Erythroblast (primary cell): ENCODE measurements at regions not wholly inside any gene's neighbourhood (a gene's known extent, or its start where the extent isn't known, plus 50 kb on each side); places are given as distances from the start of the nearest gene placed in this dataset.
A peak's percentile ranks its signal among the peaks of the same experiment; 100 is the strongest.
"Not testable (repeated sequence)": the region's sequence is repeated elsewhere in the genome, so short reads cannot be mapped to it uniquely, and the experiment has no call there.

Experiments
- DNase-seq, 2 experiments: peaks; one replicate each; lab custom pipeline; 2025; lab: John Stamatoyannopoulos, UW
- GATA1 ChIP-seq: IDR thresholded peaks from 2 replicates; pipeline ENCODE4 v1.6.1; 2011; ENCODE audit warnings: low read depth, mild to moderate bottlenecking, control low read depth, low read length, moderate library complexity
- POLR2A ChIP-seq: IDR thresholded peaks from 2 replicates; pipeline ENCODE4 v1.6.1; 2011; ENCODE audit warnings: mild to moderate bottlenecking, low read length

DNA sequence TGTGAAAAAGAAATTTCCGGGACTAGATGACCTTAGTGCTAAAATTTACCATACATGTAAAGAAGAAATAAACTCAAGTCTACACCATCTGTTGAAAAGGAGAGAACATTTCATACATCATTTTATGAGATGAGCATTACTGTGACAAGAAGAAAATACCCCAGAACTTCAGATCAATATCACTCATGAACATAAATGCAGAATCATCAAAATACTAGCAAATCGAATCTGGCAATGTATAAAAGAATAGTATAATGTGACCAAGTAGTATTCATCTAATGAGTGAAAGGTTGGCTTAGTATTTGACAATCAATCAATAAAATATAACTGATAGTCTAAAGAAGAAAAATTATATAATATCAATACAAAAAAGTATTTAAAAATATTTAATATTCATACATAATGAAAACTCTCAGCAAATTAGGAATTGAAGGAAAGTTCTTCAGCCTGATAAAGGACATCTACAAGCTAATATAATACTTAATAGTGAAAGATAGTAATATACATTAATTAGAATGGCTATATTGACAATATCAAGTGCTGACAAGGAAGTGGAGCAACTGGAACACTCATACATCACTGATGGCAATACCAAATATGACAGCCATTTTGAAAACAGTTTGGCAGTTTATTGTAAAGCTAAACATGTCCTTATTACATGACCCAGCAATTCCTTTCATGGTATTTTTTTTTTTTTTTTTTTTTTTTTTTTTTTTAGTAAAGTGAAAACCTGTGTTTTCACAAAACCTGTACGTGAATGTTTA is 231.4 kb upstream of the ZEB2 start:
- no peak for DNase-seq
- no peak for TF ChIP-seq POLR2A
- no peak for TF ChIP-seq GATA1

DNA sequence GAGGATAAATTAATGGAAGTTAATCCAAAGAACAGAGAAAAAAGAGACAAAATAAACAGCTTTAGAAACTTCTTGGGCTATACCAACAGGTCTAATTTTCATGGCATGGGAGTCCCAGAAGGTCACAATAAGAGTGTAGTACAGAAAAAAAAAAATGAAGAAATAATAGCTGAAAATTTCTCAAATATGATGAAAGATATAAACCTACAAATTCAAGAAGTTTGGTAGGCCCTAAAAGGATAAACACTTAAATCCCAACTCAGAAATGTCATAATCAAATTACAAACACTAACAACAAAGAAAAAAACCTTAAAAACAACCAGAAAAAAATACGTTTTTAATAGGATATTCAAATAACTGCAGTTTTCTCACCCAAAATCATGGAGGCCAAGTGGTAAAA is 229.3 kb upstream of the ZEB2 start:
- TF ChIP-seq GATA1 (no peak), POLR2A (no peak)
- no peak for DNase-seq

DNA sequence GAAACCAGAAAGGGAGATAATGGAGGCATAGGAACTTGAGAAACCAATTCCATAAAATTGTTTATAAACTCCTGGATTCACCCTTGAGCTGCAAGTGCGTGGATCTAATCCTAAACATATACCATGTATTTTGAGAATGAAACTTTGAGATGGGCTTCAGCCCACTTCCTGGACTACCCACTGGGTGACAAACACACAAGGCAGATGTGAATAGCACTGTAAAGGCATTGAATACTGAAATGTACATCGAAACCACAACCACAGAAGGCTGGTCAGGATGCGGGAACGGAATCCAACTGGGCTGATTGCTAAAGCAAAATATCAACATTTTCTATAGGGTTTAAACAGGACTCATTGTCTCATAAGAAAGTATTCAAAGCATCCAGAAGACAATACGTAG is 228.5 kb upstream of the ZEB2 start:
- DNase-seq = no peak
- no peak for TF ChIP-seq POLR2A
- TF ChIP-seq GATA1 = no peak

DNA sequence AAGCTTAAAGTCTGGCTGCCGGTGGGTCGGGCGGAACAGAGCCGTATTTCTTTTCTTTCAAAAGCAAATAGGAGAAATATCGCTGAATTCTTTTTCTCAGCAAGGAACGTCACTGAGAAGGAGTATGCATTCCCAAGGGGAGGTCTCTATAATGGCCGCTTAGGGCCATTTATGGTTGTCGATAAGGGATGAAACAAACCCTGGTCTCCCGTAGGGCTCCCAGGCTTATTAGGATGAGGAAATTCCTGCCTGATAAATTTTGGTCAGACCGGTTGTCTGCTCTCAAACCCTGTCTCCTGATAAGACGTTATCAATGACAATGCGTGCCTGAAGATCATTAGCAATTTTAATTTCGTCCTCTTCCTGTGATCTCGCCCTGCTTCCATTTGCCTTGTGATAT is 227.7 kb upstream of the ZEB2 start:
- TF ChIP-seq POLR2A (no peak), GATA1 (no peak)

DNA sequence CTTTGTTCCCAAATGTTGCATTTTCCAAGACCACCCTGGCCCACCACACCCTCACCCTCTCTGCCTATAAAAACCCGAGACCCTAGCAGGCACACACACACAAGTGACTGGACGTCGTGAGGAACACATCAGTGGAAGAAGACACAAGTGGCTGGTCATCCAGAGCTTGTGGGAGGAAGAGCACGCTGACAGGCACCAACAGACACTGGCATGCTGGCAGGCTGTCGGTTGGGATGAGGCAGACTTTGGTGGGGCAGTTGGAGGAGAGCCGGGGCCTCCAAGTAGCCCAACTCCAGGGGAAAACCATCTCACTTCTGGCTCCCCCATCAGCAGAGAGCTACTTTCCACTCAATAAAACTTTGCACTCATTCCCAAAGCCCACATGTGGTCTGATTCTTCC is 225.5 kb upstream of the ZEB2 start:
- TF ChIP-seq GATA1 (no peak), POLR2A (no peak)
- no peak for DNase-seq

More for the DNA sequence above, 227.7 kb upstream of the ZEB2 start:
- DNase-seq = peak; percentile 5 to 12

DNA sequence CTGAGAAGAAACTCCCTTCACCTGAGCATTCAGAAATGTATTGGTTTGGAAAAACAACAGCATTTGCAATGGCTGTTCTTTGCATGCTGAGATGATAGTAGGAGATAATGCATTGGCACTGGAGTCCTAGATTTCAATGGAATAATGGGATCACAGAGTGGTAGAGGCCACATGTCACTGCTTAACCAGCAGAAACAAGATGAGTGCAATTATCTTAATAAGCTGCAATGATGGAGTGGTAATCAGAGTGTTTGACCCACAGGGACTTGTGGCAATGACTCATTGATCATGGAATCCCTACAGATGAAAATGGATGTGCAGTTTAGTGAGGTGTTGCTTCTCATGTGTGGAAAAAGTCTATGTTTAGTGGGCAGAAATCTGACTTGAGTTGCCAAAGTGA is 218.8 kb upstream of the ZEB2 start:
- no peak for TF ChIP-seq POLR2A
- TF ChIP-seq GATA1 = no peak
- no peak for DNase-seq

DNA sequence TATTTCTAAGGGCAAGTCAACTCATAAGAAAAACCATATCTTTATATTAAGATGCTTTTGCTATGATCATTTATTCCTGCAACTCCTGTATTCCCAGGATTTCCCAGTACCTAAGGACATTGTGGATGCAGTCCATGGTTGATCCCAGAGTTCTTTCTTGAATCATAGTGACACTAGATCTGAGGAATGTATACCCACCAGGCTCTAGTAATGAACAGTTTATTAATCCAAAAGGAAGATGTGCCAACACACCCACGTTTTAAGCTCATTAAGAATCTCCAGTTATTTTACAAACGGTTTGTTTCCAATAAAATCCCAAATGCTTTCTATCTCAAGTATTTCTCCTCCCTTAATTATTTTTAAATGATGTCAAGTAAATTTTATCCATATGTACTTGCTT is 210.8 kb upstream of the ZEB2 start:
- TF ChIP-seq GATA1 (no peak), POLR2A (no peak)
- DNase-seq = no peak

DNA sequence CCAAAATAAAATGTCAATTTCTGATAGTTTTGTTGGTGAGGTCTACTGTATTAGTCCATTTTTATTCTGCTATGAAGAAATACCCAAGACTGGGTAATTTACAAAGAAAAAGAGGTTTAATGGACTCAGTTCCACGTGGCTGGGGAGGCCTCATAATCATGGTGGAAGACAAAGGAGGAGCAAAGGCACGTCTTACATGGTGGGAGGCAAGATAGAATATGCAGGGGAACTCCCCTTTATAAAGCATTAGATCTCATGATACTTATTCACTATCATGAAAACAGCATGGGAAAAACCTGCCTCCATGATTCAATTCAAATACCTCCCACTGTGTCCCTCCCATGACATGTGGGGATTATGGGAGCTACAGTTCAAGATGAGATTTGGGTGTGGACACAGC is 204.5 kb upstream of the ZEB2 start:
- DNase-seq = not testable (repeated sequence)

DNA sequence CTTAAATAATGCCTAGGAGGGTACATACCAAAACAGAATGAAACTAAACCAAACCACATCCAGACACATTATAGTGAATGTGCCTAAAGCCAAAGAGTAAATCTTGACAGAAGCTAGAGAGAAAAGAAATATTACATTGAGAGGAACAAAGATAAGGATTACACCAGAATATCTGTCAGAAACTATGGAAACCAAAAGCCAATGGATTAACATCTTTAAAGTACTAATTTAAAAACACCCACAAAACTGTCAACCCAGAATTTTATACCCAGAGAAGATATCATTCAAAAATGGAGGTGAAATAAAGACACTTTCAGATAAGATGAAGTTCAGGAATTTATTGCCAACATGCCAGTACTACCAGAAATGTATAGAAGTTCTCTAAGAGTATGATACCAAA is 198.5 kb upstream of the ZEB2 start:
- no peak for TF ChIP-seq POLR2A
- no peak for TF ChIP-seq GATA1
- peak in 1 of 2 experiments; percentile 6 for DNase-seq

DNA sequence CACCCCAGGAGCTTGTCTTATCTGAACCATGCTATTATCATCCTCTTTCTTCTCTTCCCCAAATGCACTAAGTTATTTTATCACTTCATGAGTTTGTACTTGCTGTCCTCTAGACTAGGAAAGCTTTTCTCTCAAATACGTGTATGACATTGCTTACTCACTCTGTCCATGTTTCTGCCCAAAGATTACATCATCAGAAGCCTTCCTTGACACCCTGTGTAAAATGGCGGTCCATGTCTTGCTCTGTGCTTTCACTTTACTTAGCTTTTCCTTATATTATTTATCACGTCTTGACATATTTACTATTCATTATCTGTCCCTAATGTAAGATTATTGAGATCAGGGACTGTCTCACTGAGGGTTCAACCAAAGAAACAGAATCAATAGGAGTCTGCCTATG is 196.1 kb upstream of the ZEB2 start:
- TF ChIP-seq GATA1 (no peak), POLR2A (no peak)
- peak; percentile 12 to 51 for DNase-seq

DNA sequence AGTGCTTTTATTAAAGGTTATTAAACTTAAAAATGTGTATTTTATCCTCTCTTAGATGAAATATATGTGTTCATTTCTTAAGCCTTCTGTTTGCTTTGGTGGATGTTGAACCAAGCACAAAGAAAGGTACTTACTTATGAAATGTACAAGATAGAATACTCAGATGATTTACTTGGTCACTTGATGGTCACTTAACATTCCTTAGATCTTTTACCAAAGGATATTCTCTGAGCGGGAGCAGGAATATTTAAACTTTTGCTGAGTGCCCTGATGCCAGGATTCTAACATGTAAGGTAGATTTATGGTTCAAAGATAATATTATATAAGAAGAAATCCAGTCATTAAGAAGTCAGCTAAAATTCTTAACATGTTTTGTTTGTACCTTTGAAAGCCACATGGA is 193.5 kb upstream of the ZEB2 start:
- no peak for DNase-seq
- no peak for TF ChIP-seq GATA1
- TF ChIP-seq POLR2A = no peak

DNA sequence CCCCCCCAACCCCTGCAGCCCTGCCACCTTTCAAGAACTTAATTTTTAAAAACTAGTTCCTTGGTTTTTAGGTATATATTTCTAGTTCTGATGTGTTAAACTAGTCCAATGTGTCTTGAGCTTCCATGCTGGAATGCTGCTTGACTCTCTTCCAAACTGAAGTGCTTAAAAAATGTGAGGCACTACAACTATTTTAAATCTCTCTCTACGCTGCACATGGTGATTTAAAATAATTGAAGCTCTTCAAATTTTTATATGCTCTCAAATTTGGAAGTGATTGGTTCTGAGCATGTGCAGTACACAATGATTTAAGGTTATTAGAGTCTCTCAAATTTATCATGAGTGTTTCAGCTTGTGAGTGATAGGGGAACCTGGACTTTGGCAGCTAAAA is 192.6 kb upstream of the ZEB2 start:
- DNase-seq = no peak
- TF ChIP-seq POLR2A = no peak
- TF ChIP-seq GATA1 = no peak

DNA sequence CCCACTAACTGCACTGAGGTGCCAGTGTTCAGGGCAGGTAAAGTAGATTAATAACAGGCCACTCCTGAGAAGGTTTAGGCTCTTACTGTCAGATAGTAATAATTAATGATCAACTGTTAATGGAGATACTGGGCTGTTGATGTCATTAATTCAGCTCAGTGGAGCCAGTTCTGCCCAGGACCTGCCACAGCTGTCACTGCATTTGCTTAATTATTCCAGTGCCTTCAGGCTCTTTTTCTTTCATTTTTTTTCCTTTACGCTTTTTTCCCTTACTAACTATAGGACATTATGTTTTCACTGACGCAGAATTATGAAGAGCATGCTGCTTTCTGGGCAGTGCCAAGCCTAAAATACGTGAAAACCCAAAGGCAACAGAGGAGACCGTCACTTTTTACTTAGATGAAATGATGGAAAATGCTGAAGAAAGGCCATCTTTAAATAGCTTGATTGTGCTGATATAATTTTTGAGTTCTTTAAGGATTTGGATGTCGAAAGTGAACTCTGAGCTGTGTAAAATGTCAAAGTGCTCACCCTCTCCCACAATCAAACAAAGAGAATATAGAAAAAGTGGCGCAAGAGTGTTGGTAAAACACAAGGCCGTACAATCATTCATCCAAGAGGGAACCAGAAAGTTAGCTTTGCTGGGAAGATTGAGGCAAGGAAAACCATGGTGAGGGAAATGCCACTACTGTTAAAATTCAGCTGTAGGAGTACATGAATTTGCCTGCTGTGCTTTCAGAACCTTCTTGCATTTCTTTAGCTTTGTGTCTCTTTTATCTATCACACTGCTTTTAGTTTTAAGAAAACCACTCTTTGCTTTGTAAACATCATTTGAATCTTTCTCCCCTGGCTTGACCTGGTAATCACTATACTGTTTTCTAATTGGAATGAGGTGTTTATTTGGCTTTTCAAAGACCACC is 192.0 kb upstream of the ZEB2 start:
- DNase-seq = no peak
- TF ChIP-seq POLR2A (no peak), GATA1 (no peak)

DNA sequence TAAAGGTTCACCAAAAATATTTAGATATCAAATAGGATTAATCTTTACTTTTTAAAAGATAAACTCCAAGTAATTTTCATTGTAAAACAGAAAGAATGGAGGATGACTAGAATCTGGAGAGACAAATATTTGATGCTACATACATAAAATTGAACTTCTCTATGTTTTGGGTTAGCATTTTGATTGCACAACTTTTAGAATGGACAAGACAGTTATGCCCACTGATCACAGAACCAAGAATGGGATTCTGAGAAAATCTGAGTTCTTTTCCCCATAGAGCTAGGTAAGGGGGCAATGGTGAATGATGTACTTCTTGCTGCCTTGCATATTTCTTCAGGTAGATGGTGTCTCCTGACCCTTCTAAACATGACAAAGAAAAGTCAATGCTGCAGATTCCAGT is 191.2 kb upstream of the ZEB2 start:
- no peak for DNase-seq
- TF ChIP-seq POLR2A (no peak), GATA1 (no peak)
